ENCODE measurements at regions not wholly inside any gene's neighbourhood (a gene's known extent, or its start where the extent isn't known, plus 50 kb on each side); places are given as distances from the start of the nearest gene placed in this dataset.

- H3K27ac ChIP-seq = peak overlapping the region; percentile 39
- H3K36me3 ChIP-seq = no peaks in the 10 kb centered on the region
- no peak overlapping the region for H3K4me3 ChIP-seq
- DNase-seq (ENCODE audit: low spot score in 2 of 2) = no peak
- no peaks in the 10 kb centered on the region for H3K27me3 ChIP-seq
- TF ChIP-seq POLR2AphosphoS5 (IDR thresholded peaks at IDR 0.05) (no peak), POLR2A (IDR thresholded peaks at IDR 0.05) (no peak), CTCF (IDR thresholded peaks at IDR 0.05) (no peak), EP300 (IDR thresholded peaks at IDR 0.05) (no peak)
- WGBS = 55% methylated on average over 4 of the region's 4 CpGs
- H3K9me3 ChIP-seq = no peaks in the 10 kb centered on the region
- peaks cover 22% of the 10 kb centered on the region for H3K4me1 ChIP-seq
Measured at GRCh38 chr6:134437376-134437775, 119.5 kb upstream of the SGK1 start.

- DNase-seq (ENCODE audit: low spot score in 2 of 2) = no peak
- TF ChIP-seq POLR2AphosphoS5 (IDR thresholded peaks at IDR 0.05) (no peak), CTCF (IDR thresholded peaks at IDR 0.05) (no peak), POLR2A (IDR thresholded peaks at IDR 0.05) (no peak), EP300 (IDR thresholded peaks at IDR 0.05) (no peak)
- WGBS = 0% methylated on average over 1 of the region's 1 CpG
- H3K9me3 ChIP-seq = no peaks in the 10 kb centered on the region
- peaks cover 22% of the 10 kb centered on the region for H3K4me1 ChIP-seq
- H3K4me3 ChIP-seq = no peak overlapping the region
- no peaks in the 10 kb centered on the region for H3K27me3 ChIP-seq
- no peaks in the 10 kb centered on the region for H3K36me3 ChIP-seq
- H3K27ac ChIP-seq = peak overlapping the region; percentile 39
Measured at GRCh38 chr6:134436950-134437349, 119.0 kb upstream of the SGK1 start.

- no peak for TF ChIP-seq EP300 (IDR thresholded peaks at IDR 0.05)
- no peak for TF ChIP-seq POLR2A (IDR thresholded peaks at IDR 0.05)
- TF ChIP-seq CTCF (IDR thresholded peaks at IDR 0.05) = no peak
- Histone ChIP-seq H3K36me3 (no peaks in the 10 kb centered on the region), H3K4me3 (peak overlapping the region; percentile 10), H3K9me3 (no peaks in the 10 kb centered on the region), H3K27me3 (no peaks in the 10 kb centered on the region), H3K27ac (peak overlapping the region; percentile 39), H3K4me1 (peaks cover 22% of the 10 kb centered on the region)
- DNase-seq (ENCODE audit: low spot score in 2 of 2) = peak in 1 of 2 donors; percentile 79
- 29% methylated on average over 9 of the region's 9 CpGs for WGBS
Measured at GRCh38 chr6:134436281-134436815, 118.4 kb upstream of the SGK1 start.

- WGBS = 20% methylated on average over 3 of the region's 3 CpGs
- H3K27ac ChIP-seq = peak overlapping the region; percentile 68
Measured at GRCh38 chr6:134435814-134436280, 117.9 kb upstream of the SGK1 start.

More at GRCh38 chr6:134435814-134436280, 117.9 kb upstream of the SGK1 start:
- TF ChIP-seq CTCF (IDR thresholded peaks at IDR 0.05) (no peak), POLR2A (IDR thresholded peaks at IDR 0.05) (no peak), EP300 (IDR thresholded peaks at IDR 0.05) (no peak), POLR2AphosphoS5 (IDR thresholded peaks at IDR 0.05) (no peak)
- Histone ChIP-seq H3K27me3 (no peaks in the 10 kb centered on the region), H3K4me1 (peaks cover 22% of the 10 kb centered on the region), H3K9me3 (no peaks in the 10 kb centered on the region), H3K36me3 (no peaks in the 10 kb centered on the region), H3K4me3 (peak overlapping the region; percentile 10)
- DNase-seq (ENCODE audit: low spot score in 2 of 2) = no peak

Measured in suprapubic skin (tissue), 4 donors.